Mesendoderm (in vitro differentiated cells): ENCODE measurements at regions not wholly inside any gene's neighbourhood (a gene's known extent, or its start where the extent isn't known, plus 50 kb on each side); places are given as distances from the start of the nearest gene placed in this dataset.

ENCODE experiments used
- DNase-seq: peaks from one replicate; pipeline ENCODE4 v3.0.0; 2013
- H2AK5ac ChIP-seq: 2 replicates; pipeline ENCODE4 v1.6.1; 2013; ENCODE audit warnings: low read length, inconsistent platforms
- H2BK120ac ChIP-seq: 2 replicates; pipeline ENCODE4 v1.6.1; 2013; ENCODE audit warnings: low read depth, mild to moderate bottlenecking, low read length, moderate library complexity, mixed read lengths
- H2BK15ac ChIP-seq: replicated peaks from 2 replicates; pipeline ENCODE4 v1.6.1; 2013; ENCODE audit warnings: low read depth, mild to moderate bottlenecking, moderate library complexity
- H2BK5ac ChIP-seq: 2 replicates; pipeline ENCODE4 v1.6.1; 2013; ENCODE audit warnings: low read length, inconsistent platforms
- H3K18ac ChIP-seq: 2 replicates; pipeline ENCODE4 v1.6.1; 2013; ENCODE audit warnings: mild to moderate bottlenecking, low read length, mixed read lengths
- H3K23ac ChIP-seq: one replicate; pipeline ENCODE4 v1.6.1; 2013; ENCODE audit warnings: low read length
- H3K27ac ChIP-seq: 2 replicates; pipeline ENCODE4 v1.5.1; 2013; ENCODE audit warnings: low read depth, mild to moderate bottlenecking, inconsistent platforms, low read length, moderate library complexity
- H3K27me3 ChIP-seq: 2 replicates; pipeline ENCODE4 v1.6.1; 2013; ENCODE audit warnings: low read length, control low read depth, mild to moderate bottlenecking, inconsistent platforms; ENCODE audit not compliant: insufficient read depth, poor library complexity
- H3K36me3 ChIP-seq: 2 replicates; pipeline ENCODE4 v1.6.1; 2013; ENCODE audit warnings: low read length, inconsistent platforms; ENCODE audit not compliant: control insufficient read depth, insufficient read depth
- H3K4ac ChIP-seq: one replicate; pipeline ENCODE4 v1.6.1; 2013; ENCODE audit warnings: low read depth, mild to moderate bottlenecking, low read length, moderate library complexity
- H3K4me1 ChIP-seq: 2 replicates; pipeline ENCODE4 v1.6.1; 2013; ENCODE audit warnings: low read depth, low read length, inconsistent platforms; ENCODE audit not compliant: control insufficient read depth
- H3K4me2 ChIP-seq: 2 replicates; pipeline ENCODE4 v1.6.1; 2013; ENCODE audit warnings: low read length
- H3K4me3 ChIP-seq: 2 replicates; pipeline ENCODE4 v1.5.1; 2013; ENCODE audit warnings: mild to moderate bottlenecking, low read length
- H3K56ac ChIP-seq: one replicate; pipeline ENCODE4 v1.6.1; 2013; ENCODE audit warnings: low read length
- H3K79me1 ChIP-seq: 2 replicates; pipeline ENCODE4 v1.6.1; 2013; ENCODE audit warnings: low read length, inconsistent platforms
- H3K79me2 ChIP-seq: 2 replicates; pipeline ENCODE4 v1.6.1; 2013; ENCODE audit warnings: mild to moderate bottlenecking, low read length; ENCODE audit not compliant: control insufficient read depth, insufficient read depth
- H3K9ac ChIP-seq: 2 replicates; pipeline ENCODE4 v1.6.1; 2013; ENCODE audit warnings: low read length, inconsistent platforms
- H4K5ac ChIP-seq: one replicate; pipeline ENCODE4 v1.6.1; 2013; ENCODE audit warnings: low read length
- H4K8ac ChIP-seq: one replicate; pipeline ENCODE4 v1.6.1; 2013; ENCODE audit warnings: low read depth, mild to moderate bottlenecking, control low read depth, low read length, moderate library complexity
- WGBS: extraction: QIAGEN DNeasy Blood & Tissue Kit; methylation state at CpG from one replicate; pipeline ENCODE4 v1.1.7; 2013; ENCODE audit warnings: low lambda C conversion rate, missing lambda C conversion rate; ENCODE audit not compliant: insufficient coverage; ENCODE audit errors: extremely low coverage; 5-methylcytosine and 5-hydroxymethylcytosine counted together

DNA sequence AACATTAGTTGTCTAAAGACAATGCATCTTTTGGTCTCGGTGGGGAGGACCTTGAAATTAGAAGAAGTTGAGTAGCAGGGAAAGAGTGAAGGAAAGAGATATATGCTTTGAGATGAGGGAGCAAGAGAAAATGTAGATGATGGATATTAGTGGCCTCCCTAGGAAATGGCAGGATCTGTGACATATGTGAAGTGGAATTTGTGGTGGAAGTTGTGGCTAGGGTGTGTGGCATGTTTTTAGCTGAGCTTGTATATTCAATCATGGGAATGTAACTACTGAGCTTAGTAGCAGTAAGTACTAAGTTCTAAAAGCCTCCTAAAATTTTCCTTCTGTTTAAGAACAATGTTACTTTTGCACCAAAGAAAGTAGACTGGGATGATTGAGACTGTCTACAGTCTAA lies 382.8 kb upstream of the CTSO start:
- Histone ChIP-seq H3K4me1 (no peaks in the 10 kb centered on the region), H3K79me2 (no peaks in the 10 kb centered on the region), H3K4me3 (no peak overlapping the region), H2AK5ac (no peak overlapping the region), H3K4me2 (no peak overlapping the region), H2BK15ac (no peak overlapping the region), H4K8ac (no peak overlapping the region), H3K56ac (no peak overlapping the region), H3K27me3 (no peaks in the 10 kb centered on the region), H3K18ac (no peak overlapping the region), H4K5ac (no peak overlapping the region), H3K27ac (no peak overlapping the region), H3K23ac (no peak overlapping the region), H3K36me3 (no peaks in the 10 kb centered on the region), H2BK120ac (no peak overlapping the region), H3K9ac (no peak overlapping the region), H3K79me1 (no peaks in the 10 kb centered on the region), H2BK5ac (no peak overlapping the region), H3K4ac (no peak overlapping the region)
- DNase-seq = no peak
- no CpG with 5 or more reads among the region's 1 CpG for WGBS

DNA sequence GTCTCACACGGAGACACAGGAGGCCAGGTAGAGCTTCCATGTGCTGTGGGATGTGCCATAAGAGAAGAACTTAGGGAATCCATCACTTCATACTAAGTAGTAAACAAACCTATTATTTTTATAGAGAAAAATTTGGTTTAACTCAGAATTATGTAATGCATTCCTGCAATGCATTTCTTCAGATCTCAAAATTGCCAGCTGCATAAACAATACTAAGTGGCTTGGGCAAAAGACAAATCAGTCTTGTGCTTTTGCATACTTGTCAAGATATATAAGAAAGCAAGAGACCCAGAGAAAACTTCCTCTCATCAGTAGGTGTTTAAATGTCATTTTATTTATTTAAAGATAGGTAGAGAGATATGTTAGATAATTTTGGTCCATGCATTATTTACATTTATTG lies 382.1 kb upstream of the CTSO start:
- Histone ChIP-seq H3K23ac (no peak overlapping the region), H4K8ac (no peak overlapping the region), H2BK15ac (peak overlapping the region; percentile 85), H3K4ac (no peak overlapping the region), H3K27ac (no peak overlapping the region), H2BK5ac (no peak overlapping the region), H2BK120ac (no peak overlapping the region), H3K4me1 (no peaks in the 10 kb centered on the region), H3K56ac (no peak overlapping the region), H3K9ac (no peak overlapping the region), H4K5ac (no peak overlapping the region), H3K27me3 (no peaks in the 10 kb centered on the region), H3K36me3 (no peaks in the 10 kb centered on the region), H3K79me2 (no peaks in the 10 kb centered on the region), H2AK5ac (no peak overlapping the region), H3K4me2 (no peak overlapping the region), H3K4me3 (no peak overlapping the region), H3K18ac (no peak overlapping the region), H3K79me1 (no peaks in the 10 kb centered on the region)
- WGBS = no CpG with 5 or more reads among the region's 1 CpG
- DNase-seq = no peak

DNA sequence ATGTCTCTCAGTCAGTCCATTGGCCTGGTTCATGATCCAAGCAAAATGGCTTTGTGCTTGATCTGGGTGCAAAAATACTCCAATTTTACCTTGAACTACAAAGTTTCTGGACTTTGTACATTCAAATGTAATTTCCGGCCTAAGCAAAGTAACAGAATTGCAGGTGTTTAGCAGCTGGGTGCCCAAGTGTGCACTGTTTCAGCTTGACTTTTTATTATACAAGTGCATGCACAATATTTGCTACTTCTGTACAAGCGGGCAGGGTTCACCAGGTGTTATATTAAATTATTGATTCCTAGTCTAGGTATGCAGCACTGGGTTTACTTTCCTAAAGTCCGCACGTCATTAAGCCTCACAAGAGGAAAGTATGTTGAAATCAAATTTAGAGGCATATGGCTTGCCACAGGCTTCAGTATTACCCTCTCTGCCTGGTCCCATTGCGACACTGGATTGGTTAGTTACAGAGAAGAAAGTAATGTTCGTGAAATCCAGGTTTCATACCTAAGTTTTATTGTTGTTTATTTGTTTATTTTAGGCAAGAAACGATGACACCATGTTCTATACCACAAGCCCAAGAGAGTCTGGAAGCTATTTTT lies 376.9 kb upstream of the CTSO start:
- Histone ChIP-seq H3K4me1 (no peaks in the 10 kb centered on the region), H2BK5ac (no peak overlapping the region), H3K27me3 (no peaks in the 10 kb centered on the region), H3K4me2 (no peak overlapping the region), H3K56ac (no peak overlapping the region), H3K79me2 (no peaks in the 10 kb centered on the region), H3K27ac (no peak overlapping the region), H3K18ac (no peak overlapping the region), H2BK120ac (no peak overlapping the region), H3K9ac (no peak overlapping the region), H3K4ac (no peak overlapping the region), H3K23ac (no peak overlapping the region), H4K8ac (no peak overlapping the region), H3K36me3 (no peaks in the 10 kb centered on the region), H4K5ac (no peak overlapping the region), H3K4me3 (no peak overlapping the region), H3K79me1 (no peaks in the 10 kb centered on the region), H2AK5ac (no peak overlapping the region), H2BK15ac (no peak overlapping the region)
- no peak for DNase-seq
- no CpG with 5 or more reads among the region's 7 CpGs for WGBS

DNA sequence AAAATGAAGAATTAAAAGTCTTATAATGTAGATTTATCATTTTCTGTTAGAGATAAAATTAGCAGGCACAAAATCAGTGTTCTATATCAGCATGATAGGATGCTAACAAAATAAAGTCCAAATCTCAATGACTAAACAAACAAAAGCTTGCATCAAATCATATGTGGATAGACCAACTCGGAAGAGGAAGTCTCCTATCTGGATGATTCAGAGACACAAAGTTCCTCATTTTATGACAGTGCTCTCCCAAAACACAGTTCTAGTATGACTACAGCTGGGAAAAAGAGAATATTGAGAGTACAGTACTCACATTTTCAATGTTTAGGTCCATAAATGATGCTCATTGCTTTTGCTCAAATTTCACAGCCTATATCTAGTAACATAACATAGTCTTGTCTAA lies 376.1 kb upstream of the CTSO start:
- H3K4me3 ChIP-seq = no peak overlapping the region
- H3K4me1 ChIP-seq = no peaks in the 10 kb centered on the region
- no peaks in the 10 kb centered on the region for H3K36me3 ChIP-seq
- no peak overlapping the region for H4K8ac ChIP-seq
- H3K56ac ChIP-seq = no peak overlapping the region
- no peaks in the 10 kb centered on the region for H3K27me3 ChIP-seq
- no peak overlapping the region for H3K4me2 ChIP-seq
- no peak overlapping the region for H2BK120ac ChIP-seq
- no peak overlapping the region for H3K23ac ChIP-seq
- no peak overlapping the region for H2AK5ac ChIP-seq
- H3K27ac ChIP-seq = no peak overlapping the region
- H3K4ac ChIP-seq = no peak overlapping the region
- H4K5ac ChIP-seq = no peak overlapping the region
- H3K79me1 ChIP-seq = no peaks in the 10 kb centered on the region
- H3K79me2 ChIP-seq = no peaks in the 10 kb centered on the region
- H2BK15ac ChIP-seq = peak overlapping the region; percentile 57
- H2BK5ac ChIP-seq = no peak overlapping the region
- no CpG with 5 or more reads among the region's 1 CpG for WGBS
- DNase-seq = no peak
- no peak overlapping the region for H3K18ac ChIP-seq
- H3K9ac ChIP-seq = no peak overlapping the region

DNA sequence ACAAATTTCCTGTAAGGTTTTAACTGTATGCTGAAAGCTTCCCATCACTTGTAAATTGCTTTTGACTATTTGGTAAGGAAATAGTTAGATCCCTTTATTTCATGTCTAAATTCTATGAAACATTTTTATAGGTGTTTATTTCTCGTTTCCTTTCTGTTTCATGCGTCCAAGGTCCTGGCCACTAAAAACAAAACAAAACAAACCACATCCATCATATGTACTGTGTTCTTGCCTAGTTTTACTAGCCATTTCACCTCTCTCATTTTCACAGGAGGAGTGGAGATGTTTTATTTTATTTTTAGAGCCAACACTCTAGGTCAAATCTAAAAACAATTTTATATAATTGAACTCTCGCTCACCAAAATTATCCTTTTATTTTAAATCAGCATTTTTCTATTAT lies 375.2 kb upstream of the CTSO start:
- H3K4me2 ChIP-seq = no peak overlapping the region
- no peak overlapping the region for H3K4ac ChIP-seq
- no peaks in the 10 kb centered on the region for H3K27me3 ChIP-seq
- DNase-seq = no peak
- no peaks in the 10 kb centered on the region for H3K79me2 ChIP-seq
- no peak overlapping the region for H2BK15ac ChIP-seq
- no peak overlapping the region for H2BK120ac ChIP-seq
- no peak overlapping the region for H3K18ac ChIP-seq
- H3K9ac ChIP-seq = no peak overlapping the region
- no peak overlapping the region for H3K27ac ChIP-seq
- no peaks in the 10 kb centered on the region for H3K4me1 ChIP-seq
- no peak overlapping the region for H3K23ac ChIP-seq
- H4K8ac ChIP-seq = no peak overlapping the region
- 100% methylated on average over 1 of the region's 3 CpGs for WGBS
- no peak overlapping the region for H2BK5ac ChIP-seq
- H3K56ac ChIP-seq = no peak overlapping the region
- no peak overlapping the region for H2AK5ac ChIP-seq
- no peak overlapping the region for H3K4me3 ChIP-seq
- no peak overlapping the region for H4K5ac ChIP-seq
- no peaks in the 10 kb centered on the region for H3K36me3 ChIP-seq
- no peaks in the 10 kb centered on the region for H3K79me1 ChIP-seq

DNA sequence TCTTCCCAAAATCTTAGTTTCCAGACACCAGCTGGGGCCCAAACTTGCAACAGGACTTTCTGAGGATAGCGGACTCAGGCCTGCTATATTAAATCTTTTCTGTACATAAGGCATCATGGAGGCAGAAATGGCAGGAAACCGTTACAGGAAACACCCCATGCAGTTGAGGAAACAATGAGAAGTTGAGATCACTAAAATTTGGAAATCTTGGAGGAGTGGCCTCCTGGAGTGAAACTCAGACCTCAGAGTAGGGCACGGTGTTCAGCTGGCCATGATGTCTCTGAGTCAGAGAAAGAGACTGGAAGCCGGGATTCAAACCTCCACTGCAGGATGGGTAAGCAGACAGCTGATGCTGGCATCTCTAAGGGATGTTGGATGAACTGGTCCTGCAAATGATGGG lies 372.6 kb upstream of the CTSO start:
- Histone ChIP-seq H3K18ac (no peak overlapping the region), H3K23ac (no peak overlapping the region), H3K4me2 (no peak overlapping the region), H2BK5ac (no peak overlapping the region), H3K4me3 (no peak overlapping the region), H4K8ac (no peak overlapping the region), H3K36me3 (no peaks in the 10 kb centered on the region), H3K27me3 (no peaks in the 10 kb centered on the region), H3K79me1 (no peaks in the 10 kb centered on the region), H3K27ac (no peak overlapping the region), H3K4me1 (no peaks in the 10 kb centered on the region), H2BK15ac (no peak overlapping the region), H3K79me2 (no peaks in the 10 kb centered on the region), H3K9ac (no peak overlapping the region), H2AK5ac (no peak overlapping the region), H3K56ac (no peak overlapping the region), H2BK120ac (no peak overlapping the region), H4K5ac (no peak overlapping the region), H3K4ac (no peak overlapping the region)
- DNase-seq = no peak
- no CpG with 5 or more reads among the region's 4 CpGs for WGBS
